Adrenal gland (tissue), 9 donors: ENCODE measurements at regions not wholly inside any gene's neighbourhood (a gene's known extent, or its start where the extent isn't known, plus 50 kb on each side); places are given as distances from the start of the nearest gene placed in this dataset.

ENCODE experiments used
- DNase-seq, 7 donors: peaks; one replicate each; pipeline ENCODE4 v3.0.0-alpha.2; 2019 to 2020
- H3K27ac ChIP-seq, 5 donors: fragments of 200-600 bp; sonication (generic) in 4 of 5; 1 replicate in 3 of 5; 2 replicates in 2 of 5; pipeline versions ENCODE4 v1.5.1 to v1.8.0; 2016 to 2020; ENCODE audit warnings: mild to moderate bottlenecking in 1 of 5
- H3K27me3 ChIP-seq: fragments of 200-600 bp; 2 replicates; pipeline ENCODE4 v1.8.0; 2021
- H3K36me3 ChIP-seq, 2 donors: fragments of 200-600 bp; replicated peaks in 1 of 2; 1 replicate in 1 of 2; 2 replicates in 1 of 2; pipeline versions ENCODE4 v1.5.1 to v1.8.0; 2018 to 2022
- H3K4me1 ChIP-seq, 2 donors: fragments of 200-600 bp; replicated peaks in 1 of 2; 1 replicate in 1 of 2; 2 replicates in 1 of 2; pipeline versions ENCODE4 v1.5.1 to v1.8.0; 2018 to 2021
- H3K4me3 ChIP-seq, 4 donors: fragments of 200-600 bp; sonication (generic) in 3 of 4; one replicate each; pipeline ENCODE4 v1.5.1; 2016 to 2018
- H3K9me3 ChIP-seq, 3 donors: fragments of 200-600 bp; sonication (generic) in 1 of 3; replicated peaks in 1 of 3; 1 replicate in 2 of 3; 2 replicates in 1 of 3; pipeline versions ENCODE4 v1.5.1 to v1.8.0; 2016 to 2021
- CTCF ChIP-seq, 6 experiments: fragments of 450-650 bp in 4 of 6; fragments of 200-600 bp in 2 of 6; sonication (generic) in 1 of 6; IDR thresholded peaks; 1 replicate in 5 of 6; 2 replicates in 1 of 6; pipeline versions ENCODE4 v1.5.1 to v1.8.0; 2016 to 2021; ENCODE audit warnings: antibody characterized with exemption in 6 of 6, mild to moderate bottlenecking in 2 of 6, moderate library complexity in 1 of 6
- POLR2A ChIP-seq, 2 donors: fragments of 450-650 bp; IDR thresholded peaks; one replicate each; pipeline ENCODE4 v1.6.1; 2017; ENCODE audit warnings: antibody characterized with exemption in 2 of 2, mild to moderate bottlenecking in 2 of 2, moderate library complexity in 1 of 2
- WGBS, 4 donors: extraction: QIAGEN DNeasy Blood & Tissue Kit in 2 of 4; methylation state at CpG; one replicate each; pipeline versions ENCODE4 v1.1.5 to v1.1.7; 2013 to 2017; 5-methylcytosine and 5-hydroxymethylcytosine counted together
- intact Hi-C, 2 donors: fragments of 100-400 bp; cut with DNase I; formaldehyde crosslinking; loops; one replicate each; pipeline versions ENCODE4 v1.14.1 to v1.15.0; 2022 to 2023
- donor health status: healthy with polysubstance abuse.
- donor health status: Bipolar disorder and iron deficiency.
- donor health status: DM: yes; HTN: yes; CAD: no.
- donor health status: DM: no; HTN: no; CAD: no.
- donor health status: DM: no; HTN: no; CAD: no.

DNA sequence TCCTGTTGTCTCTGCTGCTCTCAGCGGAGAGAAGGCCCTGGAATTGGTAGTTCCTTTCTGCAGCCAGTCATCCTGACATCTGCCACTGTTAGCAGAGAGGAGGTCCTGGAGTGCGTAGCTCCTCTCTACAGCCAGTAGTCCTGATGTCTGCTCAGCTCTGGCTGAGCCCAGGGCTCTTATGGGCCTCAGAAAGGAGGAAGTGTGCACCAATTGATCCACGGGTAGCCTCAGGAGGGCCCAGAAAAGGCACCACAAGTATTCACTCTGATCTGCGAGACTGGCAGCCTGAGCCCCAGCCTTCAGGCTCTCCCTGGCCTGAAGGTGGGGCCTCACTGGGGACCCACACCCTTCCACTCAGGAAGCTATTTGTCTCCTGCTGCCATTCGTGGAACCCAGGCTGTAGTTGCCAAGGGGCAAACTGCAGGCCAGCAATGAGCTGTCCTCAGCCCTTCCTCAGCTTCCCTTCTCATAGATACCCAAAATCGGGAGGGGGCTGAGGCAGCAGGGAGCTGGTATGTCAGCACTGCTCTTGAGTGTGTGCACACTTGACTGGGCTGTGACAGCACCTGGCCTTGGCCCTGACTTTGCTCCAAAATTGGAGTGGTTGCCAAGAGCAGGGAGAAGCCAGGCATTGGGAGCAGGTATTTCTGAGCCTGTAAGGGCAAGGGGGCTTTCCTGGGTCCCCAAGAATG lies 1049.5 kb upstream of the ACO1 start:
- intact Hi-C loops: no loop called here
- DNase-seq: no peak
- Histone ChIP-seq H3K4me1 (no peaks in the 10 kb centered on the region), H3K9me3 (no peaks in the 10 kb centered on the region), H3K4me3 (no peak overlapping the region), H3K36me3 (no peaks in the 10 kb centered on the region), H3K27ac (peak overlapping the region in 1 of 5 donors; percentile 61), H3K27me3 (no peaks in the 10 kb centered on the region)
- TF ChIP-seq POLR2A (IDR thresholded peaks at IDR 0.05) (no peak), CTCF (IDR thresholded peaks at IDR 0.05) (no peak)
- WGBS, 4 donors: 49 to 70% (median 65%) methylated on average over 3 to 6 of the region's 6 CpGs

GRCh38 chr9:31335529-31336234 lies 1048.8 kb upstream of the ACO1 start:
- Histone ChIP-seq H3K9me3 (no peaks in the 10 kb centered on the region), H3K4me3 (no peak overlapping the region), H3K27me3 (no peaks in the 10 kb centered on the region), H3K27ac (peak overlapping the region in 1 of 5 donors; percentile 61), H3K36me3 (no peaks in the 10 kb centered on the region), H3K4me1 (no peaks in the 10 kb centered on the region)
- TF ChIP-seq POLR2A (IDR thresholded peaks at IDR 0.05) (no peak), CTCF (IDR thresholded peaks at IDR 0.05) (no peak)
- 49 to 77% (median 69%) methylated on average over 3 to 4 of the region's 4 CpGs for WGBS, 4 donors
- DNase-seq: no peak
- intact Hi-C loops: no loop called here

GRCh38 chr9:31336386-31336785 lies 1048.1 kb upstream of the ACO1 start:
- H3K4me1 ChIP-seq: no peaks in the 10 kb centered on the region
- no peak for TF ChIP-seq CTCF (IDR thresholded peaks at IDR 0.05)
- TF ChIP-seq POLR2A (IDR thresholded peaks at IDR 0.05): no peak
- no peaks in the 10 kb centered on the region for H3K9me3 ChIP-seq
- intact Hi-C loops: no loop called here
- no peak overlapping the region for H3K27ac ChIP-seq
- H3K36me3 ChIP-seq: no peaks in the 10 kb centered on the region
- WGBS, 4 donors: 28 to 38% (median 30%) methylated on average over 1 of the region's 1 CpG
- H3K27me3 ChIP-seq: no peaks in the 10 kb centered on the region
- DNase-seq: no peak
- no peak overlapping the region for H3K4me3 ChIP-seq

- Histone ChIP-seq H3K4me1 (no peaks in the 10 kb centered on the region), H3K27ac (no peak overlapping the region), H3K9me3 (no peaks in the 10 kb centered on the region), H3K36me3 (no peaks in the 10 kb centered on the region), H3K4me3 (no peak overlapping the region), H3K27me3 (no peaks in the 10 kb centered on the region)
- 88 to 97% (median 94%) methylated on average over 1 of the region's 1 CpG for WGBS, 4 donors
- DNase-seq: no peak
- TF ChIP-seq POLR2A (IDR thresholded peaks at IDR 0.05) (no peak), CTCF (IDR thresholded peaks at IDR 0.05) (no peak)
- intact Hi-C loops: no loop called here
Measured at GRCh38 chr9:31336841-31337240, 1047.6 kb upstream of the ACO1 start.
